ENCODE measurements at regions not wholly inside any gene's neighbourhood (a gene's known extent, or its start where the extent isn't known, plus 50 kb on each side); places are given as distances from the start of the nearest gene placed in this dataset.

- no peak for DNase-seq (ENCODE audit: low read depth)
Measured at GRCh38 chr3:193850084-193850619, 257.1 kb downstream of the OPA1 start.

- DNase-seq (ENCODE audit: low read depth) = no peak
Measured at GRCh38 chr3:193851428-193851847, 258.4 kb downstream of the OPA1 start.

GRCh38 chr3:193851941-193852674 is 259.1 kb downstream of the OPA1 start:
- DNase-seq (ENCODE audit: low read depth) = no peak

- no peak for DNase-seq (ENCODE audit: low read depth)
Measured at GRCh38 chr3:193852901-193853300, 259.9 kb downstream of the OPA1 start.

GRCh38 chr3:193853511-193854219 is 260.7 kb downstream of the OPA1 start:
- no peak for DNase-seq (ENCODE audit: low read depth)

GRCh38 chr3:193857996-193858395 is 265.0 kb downstream of the OPA1 start:
- DNase-seq (ENCODE audit: low read depth) = no peak

GRCh38 chr3:193859195-193859594 is 266.2 kb downstream of the OPA1 start:
- no peak for DNase-seq (ENCODE audit: low read depth)

- DNase-seq (ENCODE audit: low read depth) = no peak
Measured at GRCh38 chr3:193861012-193861411, 268.0 kb downstream of the OPA1 start.

GRCh38 chr3:193862843-193863242 is 269.8 kb downstream of the OPA1 start:
- no peak for DNase-seq (ENCODE audit: low read depth)

GRCh38 chr3:193863657-193864357 is 270.8 kb downstream of the OPA1 start:
- DNase-seq (ENCODE audit: low read depth) = no peak

GRCh38 chr3:193865339-193865738 is 270.6 kb upstream of the HES1 start:
- DNase-seq (ENCODE audit: low read depth) = no peak

- no peak for DNase-seq (ENCODE audit: low read depth)
Measured at GRCh38 chr3:193865896-193866480, 270.0 kb upstream of the HES1 start.

- no peak for DNase-seq (ENCODE audit: low read depth)
Measured at GRCh38 chr3:193868590-193868989, 267.4 kb upstream of the HES1 start.

- DNase-seq (ENCODE audit: low read depth) = no peak
Measured at GRCh38 chr3:193869221-193870201, 266.4 kb upstream of the HES1 start.

GRCh38 chr3:193870376-193871219 is 265.4 kb upstream of the HES1 start:
- DNase-seq (ENCODE audit: low read depth) = no peak

GRCh38 chr3:193871220-193871485 is 264.8 kb upstream of the HES1 start:
- no peak for DNase-seq (ENCODE audit: low read depth)

- DNase-seq (ENCODE audit: low read depth) = no peak
Measured at GRCh38 chr3:193872265-193872753, 263.6 kb upstream of the HES1 start.

- DNase-seq (ENCODE audit: low read depth) = no peak
Measured at GRCh38 chr3:193873426-193874201, 262.3 kb upstream of the HES1 start.

GRCh38 chr3:193874512-193874911 is 261.4 kb upstream of the HES1 start:
- DNase-seq (ENCODE audit: low read depth) = no peak

Data from stimulated activated CD8-positive, alpha-beta memory T cell treated with anti-CD3 and anti-CD28 coated beads, Interleukin-15, amount 100 ng/mL, for 24 hours (primary cell).